H9 (cell line): ENCODE measurements at regions not wholly inside any gene's neighbourhood (a gene's known extent, or its start where the extent isn't known, plus 50 kb on each side); places are given as distances from the start of the nearest gene placed in this dataset.
"Not testable (repeated sequence)": the region's sequence is repeated elsewhere in the genome, so short reads cannot be mapped to it uniquely, and the experiment has no call there.

ENCODE experiments used
- DNase-seq: peaks from one replicate; pipeline ENCODE4 v3.0.0-alpha.2; 2017
- H2AFZ ChIP-seq: one replicate; pipeline ENCODE4 v1.6.1; 2013; ENCODE audit warnings: mild to moderate bottlenecking, low read length, control low read depth, moderate library complexity
- H2AK5ac ChIP-seq: 2 replicates; pipeline ENCODE4 v1.6.1; 2013; ENCODE audit warnings: low read length, control low read depth, mixed read lengths; ENCODE audit not compliant: insufficient read length
- H2BK120ac ChIP-seq: one replicate; pipeline ENCODE4 v1.6.1; 2013; ENCODE audit warnings: low read depth, mild to moderate bottlenecking, low read length, control low read depth, inconsistent platforms; ENCODE audit not compliant: poor library complexity, severe bottlenecking
- H2BK12ac ChIP-seq: 2 replicates; pipeline ENCODE4 v1.6.1; 2013; ENCODE audit warnings: low read length, control low read depth, mixed read lengths, low read depth; ENCODE audit not compliant: insufficient read length
- H2BK15ac ChIP-seq: 2 replicates; pipeline ENCODE4 v1.6.1; 2013; ENCODE audit warnings: low read depth, low read length, control low read depth
- H2BK20ac ChIP-seq: one replicate; pipeline ENCODE4 v1.6.1; 2013; ENCODE audit warnings: low read depth, mild to moderate bottlenecking, low read length, control low read depth, inconsistent platforms; ENCODE audit not compliant: poor library complexity, severe bottlenecking
- H2BK5ac ChIP-seq: 2 replicates; pipeline ENCODE4 v1.6.1; 2013; ENCODE audit warnings: low read length, control low read depth, mixed read lengths; ENCODE audit not compliant: insufficient read length
- H3K14ac ChIP-seq: 2 replicates; pipeline ENCODE4 v1.6.1; 2013; ENCODE audit warnings: low read length, control low read depth; ENCODE audit not compliant: insufficient read depth
- H3K18ac ChIP-seq: 2 replicates; pipeline ENCODE4 v1.6.1; 2013; ENCODE audit warnings: low read depth, mild to moderate bottlenecking, mixed read lengths, low read length, control low read depth; ENCODE audit not compliant: insufficient read length
- H3K23ac ChIP-seq: 2 replicates; pipeline ENCODE4 v1.6.1; 2013; ENCODE audit warnings: low read length, control low read depth, mixed read lengths, low read depth; ENCODE audit not compliant: insufficient read length
- H3K23me2 ChIP-seq: 2 replicates; pipeline ENCODE4 v1.6.1; 2013; ENCODE audit warnings: low read depth, mild to moderate bottlenecking, mixed read lengths, low read length, control low read depth; ENCODE audit not compliant: insufficient read length, poor library complexity, severe bottlenecking
- H3K27ac ChIP-seq: 2 replicates; pipeline ENCODE4 v1.5.1; 2013; ENCODE audit warnings: low read length, control low read depth, mixed read lengths, low read depth; ENCODE audit not compliant: insufficient read length
- H3K27me3 ChIP-seq: 2 replicates; pipeline ENCODE4 v1.6.1; 2013; ENCODE audit warnings: low read length, control low read depth, inconsistent platforms; ENCODE audit not compliant: insufficient read depth
- H3K4ac ChIP-seq: 2 replicates; pipeline ENCODE4 v1.6.1; 2013; ENCODE audit warnings: low read depth, mild to moderate bottlenecking, control low read depth, inconsistent platforms, low read length, moderate library complexity
- H3K4me1 ChIP-seq: 2 replicates; pipeline ENCODE4 v1.6.1; 2013; ENCODE audit warnings: low read length, control low read depth, inconsistent platforms; ENCODE audit not compliant: insufficient read depth
- H3K4me2 ChIP-seq: 2 replicates; pipeline ENCODE4 v1.6.1; 2013; ENCODE audit warnings: low read length, control low read depth, mixed read lengths; ENCODE audit not compliant: insufficient read length, insufficient read depth
- H3K56ac ChIP-seq: 2 replicates; pipeline ENCODE4 v1.6.1; 2013; ENCODE audit warnings: low read depth, mild to moderate bottlenecking, mixed read lengths, low read length, control low read depth; ENCODE audit not compliant: insufficient read length
- H3K79me1 ChIP-seq: 2 replicates; pipeline ENCODE4 v1.6.1; 2013; ENCODE audit warnings: low read depth, mild to moderate bottlenecking, moderate library complexity, low read length, control low read depth, inconsistent platforms; ENCODE audit not compliant: insufficient read depth, poor library complexity, severe bottlenecking
- H3K79me2 ChIP-seq: 2 replicates; pipeline ENCODE4 v1.6.1; 2013; ENCODE audit warnings: low read length, control low read depth, inconsistent platforms; ENCODE audit not compliant: insufficient read depth
- H3K9ac ChIP-seq: 2 replicates; pipeline ENCODE4 v1.6.1; 2013; ENCODE audit warnings: low read length, control low read depth, mixed read lengths; ENCODE audit not compliant: insufficient read length; ENCODE audit errors: extremely low read depth
- H3K9me3 ChIP-seq: one replicate; pipeline ENCODE4 v1.6.1; 2013; ENCODE audit warnings: low read depth, low read length, inconsistent platforms; ENCODE audit not compliant: control insufficient read depth
- H3T11ph ChIP-seq: one replicate; pipeline ENCODE4 v1.6.1; 2013; ENCODE audit warnings: mild to moderate bottlenecking, low read length, control low read depth, inconsistent platforms
- H4K20me1 ChIP-seq: one replicate; pipeline ENCODE4 v1.6.1; 2013; ENCODE audit not compliant: control insufficient read depth, insufficient read length, insufficient read depth
- H4K5ac ChIP-seq: 2 replicates; pipeline ENCODE4 v1.6.1; 2013; ENCODE audit warnings: low read depth, mild to moderate bottlenecking, mixed read lengths, low read length, control low read depth; ENCODE audit not compliant: insufficient read length
- H4K8ac ChIP-seq: replicated peaks from 2 replicates; pipeline ENCODE4 v1.6.1; 2013; ENCODE audit warnings: low read length, control low read depth, mixed read lengths, low read depth; ENCODE audit not compliant: insufficient read length
- H4K91ac ChIP-seq: 2 replicates; pipeline ENCODE4 v1.6.1; 2013; ENCODE audit warnings: low read depth, mild to moderate bottlenecking, moderate library complexity, mixed read lengths, low read length, control low read depth; ENCODE audit not compliant: insufficient read length
- H3K27ac Mint-ChIP-seq, 3 experiments: 2 replicates in 2 of 3; 3 replicates in 1 of 3; pipeline ENCODE4 v1.8.0; 2020 to 2021; ENCODE audit warnings: mixed read lengths in 3 of 3, mild to moderate bottlenecking in 1 of 3, moderate library complexity in 1 of 3
- H3K27me3 Mint-ChIP-seq: 2 replicates; pipeline ENCODE4 v1.8.0; 2021; ENCODE audit warnings: low read depth, mild to moderate bottlenecking, moderate library complexity, mixed read lengths
- H3K36me3 Mint-ChIP-seq, 3 experiments: 2 replicates in 2 of 3; 3 replicates in 1 of 3; pipeline ENCODE4 v1.8.0; 2020 to 2021; ENCODE audit warnings: low read depth in 3 of 3, mixed read lengths in 3 of 3; ENCODE audit not compliant: insufficient read depth in 1 of 3
- H3K4me1 Mint-ChIP-seq, 2 experiments: 2 replicates each; pipeline ENCODE4 v1.8.0; 2020; ENCODE audit warnings: mixed read lengths in 2 of 2
- H3K4me3 Mint-ChIP-seq, 2 experiments: 2 replicates in 1 of 2; 3 replicates in 1 of 2; pipeline ENCODE4 v1.8.0; 2020 to 2021; ENCODE audit warnings: mild to moderate bottlenecking in 2 of 2, mixed read lengths in 2 of 2, moderate library complexity in 1 of 2
- H3K9me3 Mint-ChIP-seq, 2 experiments: 2 replicates in 1 of 2; 3 replicates in 1 of 2; pipeline ENCODE4 v1.8.0; 2020; ENCODE audit warnings: mild to moderate bottlenecking in 2 of 2, mixed read lengths in 2 of 2, moderate library complexity in 1 of 2
- CTCF ChIP-seq: fragments of 200-600 bp; sonication (generic); conservative IDR thresholded peaks from 3 replicates; pipeline ENCODE4 v1.8.0; 2021; ENCODE audit warnings: antibody characterized with exemption, mild to moderate bottlenecking
- WGBS: extraction: QIAGEN DNeasy Blood & Tissue Kit; methylation state at CpG from one replicate; pipeline ENCODE4 v1.1.7; 2013; ENCODE audit warnings: missing lambda C conversion rate, low lambda C conversion rate, mixed read lengths; ENCODE audit not compliant: insufficient read length; ENCODE audit errors: extremely low coverage; 5-methylcytosine and 5-hydroxymethylcytosine counted together

GRCh38 chr21:27975514-27975913 is 1008.6 kb upstream of the ADAMTS5 start:
- no peak overlapping the region for H2BK120ac ChIP-seq
- WGBS, result 100% methylated on average over 1 of the region's 2 CpGs
- no peak overlapping the region for H3K4ac ChIP-seq
- Mint-ChIP-seq H3K27me3 (no peaks in the 10 kb centered on the region), H3K27ac (no peak overlapping the region), H3K36me3 (peaks cover 2 to 12% (median 4%) of the 10 kb centered on the region in 3 experiments; a peak in 6 of 7 replicates), H3K9me3 (peaks cover 9 to 11% of the 10 kb centered on the region in 2 experiments; a peak in 4 of 5 replicates), H3K4me3 (no peak overlapping the region), H3K4me1 (no peaks in the 10 kb centered on the region)
- H2BK20ac ChIP-seq, result no peak overlapping the region
- H3K9me3 ChIP-seq, result no peaks in the 10 kb centered on the region
- no peak overlapping the region for H3K56ac ChIP-seq
- no peaks in the 10 kb centered on the region for H3K79me1 ChIP-seq
- H3K14ac ChIP-seq, result no peak overlapping the region
- TF ChIP-seq CTCF, result no peak
- no peak overlapping the region for H2BK15ac ChIP-seq
- no peak overlapping the region for H3K18ac ChIP-seq
- no peak overlapping the region for H3K4me2 ChIP-seq
- H3K9ac ChIP-seq, result no peak overlapping the region
- no peak overlapping the region for H2AFZ ChIP-seq
- no peaks in the 10 kb centered on the region for H3K79me2 ChIP-seq
- H4K20me1 ChIP-seq, result no peaks in the 10 kb centered on the region
- no peak overlapping the region for H2BK12ac ChIP-seq
- no peak overlapping the region for H3T11ph ChIP-seq
- H3K27ac ChIP-seq, result no peak overlapping the region
- H4K91ac ChIP-seq, result no peak overlapping the region
- DNase-seq, result no peak
- H3K4me1 ChIP-seq, result no peaks in the 10 kb centered on the region
- no peak overlapping the region for H4K8ac ChIP-seq
- H4K5ac ChIP-seq, result no peak overlapping the region
- H2BK5ac ChIP-seq, result no peak overlapping the region
- H3K23me2 ChIP-seq, result no peaks in the 10 kb centered on the region
- H3K23ac ChIP-seq, result no peak overlapping the region
- no peak overlapping the region for H2AK5ac ChIP-seq
- no peaks in the 10 kb centered on the region for H3K27me3 ChIP-seq

- not testable (repeated sequence) for H4K5ac ChIP-seq
Observed at GRCh38 chr21:27974152-27974551, 1007.3 kb upstream of the ADAMTS5 start.

More at GRCh38 chr21:27974152-27974551, 1007.3 kb upstream of the ADAMTS5 start:
- not testable (repeated sequence) for H3K27ac ChIP-seq, H4K20me1 ChIP-seq, H3K27me3 ChIP-seq, H2BK5ac ChIP-seq, H3K4me1 Mint-ChIP-seq, H3T11ph ChIP-seq, H3K27me3 Mint-ChIP-seq, DNase-seq, H4K8ac ChIP-seq, H2AFZ ChIP-seq, H2BK120ac ChIP-seq, H2BK12ac ChIP-seq, H3K9me3 ChIP-seq, H3K4me1 ChIP-seq, H4K91ac ChIP-seq, H3K23me2 ChIP-seq, H3K79me2 ChIP-seq, H2BK20ac ChIP-seq, H3K79me1 ChIP-seq, H3K9ac ChIP-seq, H3K27ac Mint-ChIP-seq, H3K4ac ChIP-seq, H3K4me2 ChIP-seq, H3K4me3 Mint-ChIP-seq, H3K18ac ChIP-seq, H3K14ac ChIP-seq, H3K23ac ChIP-seq, H2BK15ac ChIP-seq, H3K56ac ChIP-seq, H2AK5ac ChIP-seq
- Mint-ChIP-seq H3K36me3 (peaks cover 2 to 12% (median 4%) of the 10 kb centered on the region in 3 experiments; a peak in 6 of 7 replicates), H3K9me3 (peaks cover 9 to 11% of the 10 kb centered on the region in 2 experiments; a peak in 4 of 5 replicates)
- no CpG with 5 or more reads among the region's 1 CpG for WGBS
